NCI-H2227 treated with DMSO at 0.1 percent for 48 hours (cell line): ENCODE measurements at regions not wholly inside any gene's neighbourhood (a gene's known extent, or its start where the extent isn't known, plus 50 kb on each side); places are given as distances from the start of the nearest gene placed in this dataset.
"Not testable (repeated sequence)": the region's sequence is repeated elsewhere in the genome, so short reads cannot be mapped to it uniquely, and the experiment has no call there.

Experiments used
- DNase-seq: peaks from one replicate; lab custom pipeline; 2025; lab: John Stamatoyannopoulos, UW

- no peak for DNase-seq
Measured at GRCh38 chr3:181921220-181921619, 209.5 kb downstream of the SOX2 start.

GRCh38 chr3:181925841-181926240 is 214.1 kb downstream of the SOX2 start:
- DNase-seq: not testable (repeated sequence)

GRCh38 chr3:181929501-181929900 is 217.8 kb downstream of the SOX2 start:
- DNase-seq: no peak

- DNase-seq: no peak
Measured at GRCh38 chr3:181930105-181930504, 218.4 kb downstream of the SOX2 start.

GRCh38 chr3:181932039-181932438 is 220.3 kb downstream of the SOX2 start:
- DNase-seq: no peak

GRCh38 chr3:181933052-181933618 is 221.4 kb downstream of the SOX2 start:
- no peak for DNase-seq

GRCh38 chr3:181935915-181936314 is 224.2 kb downstream of the SOX2 start:
- DNase-seq: no peak

GRCh38 chr3:181936774-181937173 is 225.0 kb downstream of the SOX2 start:
- DNase-seq: no peak

- not testable (repeated sequence) for DNase-seq
Measured at GRCh38 chr3:181938580-181938979, 226.9 kb downstream of the SOX2 start.

GRCh38 chr3:181940703-181941102 is 229.0 kb downstream of the SOX2 start:
- no peak for DNase-seq

GRCh38 chr3:181941250-181941649 is 229.5 kb downstream of the SOX2 start:
- DNase-seq: no peak

GRCh38 chr3:181943285-181943684 is 231.6 kb downstream of the SOX2 start:
- DNase-seq: no peak

- DNase-seq: no peak
Measured at GRCh38 chr3:181947606-181948005, 235.9 kb downstream of the SOX2 start.

- no peak for DNase-seq
Measured at GRCh38 chr3:181948286-181948685, 236.6 kb downstream of the SOX2 start.

GRCh38 chr3:181952221-181952620 is 240.5 kb downstream of the SOX2 start:
- DNase-seq: no peak

- DNase-seq: no peak
Measured at GRCh38 chr3:181952929-181953328, 241.2 kb downstream of the SOX2 start.

- no peak for DNase-seq
Measured at GRCh38 chr3:181955566-181955965, 243.8 kb downstream of the SOX2 start.

GRCh38 chr3:181956122-181956521 is 244.4 kb downstream of the SOX2 start:
- DNase-seq: no peak

- DNase-seq: no peak
Measured at GRCh38 chr3:181966393-181966792, 254.7 kb downstream of the SOX2 start.

- DNase-seq: no peak
Measured at GRCh38 chr3:181969925-181970324, 258.2 kb downstream of the SOX2 start.

- DNase-seq: no peak
Measured at GRCh38 chr3:181971424-181971823, 259.7 kb downstream of the SOX2 start.

- no peak for DNase-seq
Measured at GRCh38 chr3:181974198-181974597, 262.5 kb downstream of the SOX2 start.

- no peak for DNase-seq
Measured at GRCh38 chr3:181976526-181976925, 264.8 kb downstream of the SOX2 start.

- no peak for DNase-seq
Measured at GRCh38 chr3:181985386-181985785, 273.7 kb downstream of the SOX2 start.

GRCh38 chr3:181987736-181988135 is 276.0 kb downstream of the SOX2 start:
- peak; percentile 11 for DNase-seq
